ES-I3 (cell line): ENCODE measurements at regions not wholly inside any gene's neighbourhood (a gene's known extent, or its start where the extent isn't known, plus 50 kb on each side); places are given as distances from the start of the nearest gene placed in this dataset.

Source experiments
- H3K36me3 ChIP-seq: 2 replicates; pipeline ENCODE4 v1.6.1; 2013; ENCODE audit warnings: mild to moderate bottlenecking, low read length, control low read depth, moderate library complexity; ENCODE audit not compliant: insufficient read depth
- H3K4me1 ChIP-seq: 2 replicates; pipeline ENCODE4 v1.6.1; 2013; ENCODE audit warnings: mild to moderate bottlenecking, control low read depth, low read length; ENCODE audit not compliant: insufficient read depth
- H3K9ac ChIP-seq: 2 replicates; pipeline ENCODE4 v1.6.1; 2013; ENCODE audit warnings: low read depth, mild to moderate bottlenecking, low read length, moderate library complexity
- H3K9me3 ChIP-seq: 2 replicates; pipeline ENCODE4 v1.6.1; 2013; ENCODE audit warnings: mild to moderate bottlenecking, low read length, moderate library complexity; ENCODE audit not compliant: control insufficient read depth, insufficient read depth

DNA sequence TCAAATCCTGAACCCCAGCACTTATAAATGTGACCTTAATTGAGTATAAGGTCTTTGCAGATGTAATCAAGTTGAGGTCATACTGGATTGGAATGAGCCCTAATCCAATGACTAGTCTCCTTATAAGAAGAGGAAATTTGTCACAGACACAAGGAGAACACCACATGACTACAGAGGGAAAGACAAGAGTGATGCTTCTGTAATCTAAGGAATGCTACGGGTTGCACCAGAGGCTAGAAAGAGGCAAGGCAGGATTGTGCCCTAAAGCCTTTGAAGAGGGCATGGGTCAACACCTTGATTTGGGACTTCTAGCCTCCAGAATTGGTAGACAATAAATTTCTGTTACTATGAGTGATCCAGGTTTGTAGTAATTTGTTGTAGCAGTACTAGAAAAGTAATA lies 135.0 kb downstream of the FOXG1 start:
- no peaks in the 10 kb centered on the region for H3K9me3 ChIP-seq
- H3K4me1 ChIP-seq: no peaks in the 10 kb centered on the region
- no peak overlapping the region for H3K9ac ChIP-seq
- H3K36me3 ChIP-seq: no peaks in the 10 kb centered on the region

- Histone ChIP-seq H3K9me3 (no peaks in the 10 kb centered on the region), H3K36me3 (no peaks in the 10 kb centered on the region), H3K4me1 (no peaks in the 10 kb centered on the region), H3K9ac (no peak overlapping the region)
Observed at GRCh38 chr14:28902930-28903329, 136.3 kb downstream of the FOXG1 start.

GRCh38 chr14:28911521-28911920 lies 144.9 kb downstream of the FOXG1 start:
- Histone ChIP-seq H3K9ac (no peak overlapping the region), H3K4me1 (no peaks in the 10 kb centered on the region), H3K9me3 (no peaks in the 10 kb centered on the region), H3K36me3 (no peaks in the 10 kb centered on the region)

DNA sequence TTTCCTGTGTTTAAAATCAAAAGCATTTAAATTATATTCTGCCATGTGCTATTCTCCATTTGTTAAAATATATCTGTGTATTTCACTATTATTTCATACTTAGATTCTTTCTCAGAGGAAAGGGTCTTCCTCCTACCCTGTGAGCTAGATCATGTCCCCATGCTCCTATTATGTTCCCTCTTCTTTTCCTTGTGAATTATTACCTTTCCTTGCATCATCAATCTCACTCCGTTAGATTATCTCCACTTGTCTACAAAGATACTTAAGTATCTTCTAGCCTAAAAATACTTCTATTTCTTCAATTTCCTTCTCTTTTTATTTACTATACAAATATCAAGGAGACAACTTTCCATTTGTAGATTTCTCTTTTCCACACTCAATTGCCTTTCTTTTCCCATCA lies 146.5 kb downstream of the FOXG1 start:
- H3K4me1 ChIP-seq: no peaks in the 10 kb centered on the region
- H3K9me3 ChIP-seq: no peaks in the 10 kb centered on the region
- no peak overlapping the region for H3K9ac ChIP-seq
- no peaks in the 10 kb centered on the region for H3K36me3 ChIP-seq

DNA sequence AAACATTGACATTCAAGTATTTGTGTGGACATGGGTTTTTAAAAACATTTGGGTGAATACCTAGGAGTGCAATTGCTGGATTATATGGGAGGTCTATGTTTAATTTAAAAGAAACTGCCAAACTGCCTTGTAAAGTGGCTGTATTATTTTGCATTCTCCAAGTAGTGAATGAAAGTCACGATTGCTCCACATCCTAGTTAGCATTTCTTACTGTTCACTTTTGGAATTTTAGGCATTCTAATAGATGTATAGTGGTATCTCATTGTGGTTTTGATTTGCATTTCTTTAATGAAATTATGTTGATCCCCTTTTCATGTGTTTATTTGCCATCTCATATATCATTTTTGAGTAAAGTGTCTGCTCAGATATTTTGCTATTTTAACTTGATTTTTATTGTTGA lies 159.5 kb downstream of the FOXG1 start:
- Histone ChIP-seq H3K36me3 (no peaks in the 10 kb centered on the region), H3K9ac (no peak overlapping the region), H3K4me1 (no peaks in the 10 kb centered on the region), H3K9me3 (no peaks in the 10 kb centered on the region)

GRCh38 chr14:28931999-28932398 lies 165.4 kb downstream of the FOXG1 start:
- Histone ChIP-seq H3K4me1 (no peaks in the 10 kb centered on the region), H3K9me3 (no peaks in the 10 kb centered on the region), H3K9ac (no peak overlapping the region), H3K36me3 (no peaks in the 10 kb centered on the region)

DNA sequence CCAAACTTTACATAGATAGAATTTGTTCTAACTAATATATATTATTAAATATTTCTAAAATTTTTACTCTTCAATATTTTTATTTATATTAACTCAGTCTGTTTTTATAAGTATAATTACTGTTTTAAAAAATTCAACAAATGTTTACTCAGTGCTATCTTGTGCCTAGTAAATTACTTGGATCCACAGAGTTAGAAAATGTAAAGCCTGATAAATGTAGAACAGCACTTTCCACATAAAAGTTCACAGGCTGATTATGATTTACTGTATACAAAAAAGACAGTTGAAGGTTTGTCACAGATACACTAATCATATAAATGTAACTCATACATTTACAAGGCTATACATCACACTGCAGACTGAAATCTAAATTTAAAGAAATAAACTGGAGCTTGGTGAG lies 170.0 kb downstream of the FOXG1 start:
- H3K36me3 ChIP-seq: no peaks in the 10 kb centered on the region
- no peak overlapping the region for H3K9ac ChIP-seq
- no peaks in the 10 kb centered on the region for H3K9me3 ChIP-seq

GRCh38 chr14:28941758-28942157 lies 175.2 kb downstream of the FOXG1 start:
- Histone ChIP-seq H3K9me3 (no peaks in the 10 kb centered on the region), H3K36me3 (no peaks in the 10 kb centered on the region), H3K4me1 (no peaks in the 10 kb centered on the region), H3K9ac (no peak overlapping the region)

More for the DNA sequence above, 170.0 kb downstream of the FOXG1 start:
- H3K4me1 ChIP-seq: no peaks in the 10 kb centered on the region

- no peaks in the 10 kb centered on the region for H3K36me3 ChIP-seq
- no peak overlapping the region for H3K9ac ChIP-seq
- no peaks in the 10 kb centered on the region for H3K4me1 ChIP-seq
- H3K9me3 ChIP-seq: no peaks in the 10 kb centered on the region
Observed at GRCh38 chr14:28944605-28945004, 178.0 kb downstream of the FOXG1 start.

GRCh38 chr14:28946267-28946666 lies 179.7 kb downstream of the FOXG1 start:
- H3K4me1 ChIP-seq: no peaks in the 10 kb centered on the region
- H3K36me3 ChIP-seq: no peaks in the 10 kb centered on the region
- no peaks in the 10 kb centered on the region for H3K9me3 ChIP-seq
- no peak overlapping the region for H3K9ac ChIP-seq

DNA sequence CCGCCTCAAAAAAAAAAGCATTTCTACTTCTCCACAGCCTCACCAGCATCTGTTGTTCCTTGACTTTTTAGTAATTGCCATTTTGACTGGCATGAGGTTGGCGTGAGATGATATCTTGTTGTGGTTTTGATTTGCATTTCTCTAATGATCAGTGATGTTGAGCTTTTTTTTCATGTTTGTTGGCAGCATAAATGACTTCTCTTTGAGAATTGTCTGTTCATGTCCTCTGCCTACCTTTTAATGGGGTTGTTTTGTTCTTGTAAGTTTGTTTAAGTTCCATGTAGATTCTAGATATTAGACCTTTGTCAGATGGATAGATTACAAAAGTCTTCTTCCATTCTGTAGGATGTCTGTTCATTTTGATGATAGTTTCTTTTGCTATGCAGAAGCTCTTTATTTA lies 182.9 kb downstream of the FOXG1 start:
- Histone ChIP-seq H3K4me1 (no peaks in the 10 kb centered on the region), H3K9me3 (no peaks in the 10 kb centered on the region)

DNA sequence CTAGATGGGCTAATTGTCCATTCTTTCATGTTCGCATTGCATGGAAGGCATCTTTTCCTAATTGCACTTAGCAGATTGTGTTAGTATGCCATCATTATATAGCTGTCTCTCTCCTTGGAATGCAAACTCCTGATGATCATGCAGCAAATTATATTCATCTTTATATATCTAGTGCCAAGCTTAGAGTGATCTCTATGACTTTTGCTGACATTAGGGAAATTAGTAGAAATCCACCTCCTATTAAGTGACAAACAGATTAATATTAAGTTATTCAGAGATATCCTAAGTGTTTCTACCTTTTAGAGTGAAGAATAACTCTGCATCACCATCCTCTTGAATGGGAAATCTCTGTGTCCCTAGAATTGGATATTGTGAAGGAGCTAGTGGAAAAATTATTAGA lies 185.6 kb downstream of the FOXG1 start:
- Histone ChIP-seq H3K9me3 (no peaks in the 10 kb centered on the region), H3K9ac (no peak overlapping the region), H3K4me1 (no peaks in the 10 kb centered on the region), H3K36me3 (no peaks in the 10 kb centered on the region)

More for the DNA sequence above, 182.9 kb downstream of the FOXG1 start:
- H3K9ac ChIP-seq: no peak overlapping the region
- no peaks in the 10 kb centered on the region for H3K36me3 ChIP-seq

DNA sequence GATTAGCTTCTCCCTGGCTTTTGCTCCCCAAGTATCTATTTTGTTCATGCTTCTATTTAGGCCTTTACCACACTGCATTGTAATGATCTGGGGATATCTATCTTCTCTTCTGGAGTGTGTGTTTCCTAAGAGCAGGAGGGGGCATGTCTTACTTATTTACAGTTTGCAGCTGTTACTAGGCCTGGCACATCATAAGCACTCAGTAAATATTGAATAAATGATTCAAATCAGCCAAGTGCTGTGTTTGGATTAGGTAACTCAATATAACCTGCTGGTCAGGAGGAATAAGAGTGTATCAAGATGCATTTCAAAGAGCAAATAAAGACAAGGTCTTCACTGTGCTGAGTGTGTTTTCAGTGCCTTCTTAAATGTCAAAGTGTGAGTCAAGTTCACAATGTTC lies 186.1 kb downstream of the FOXG1 start:
- no peaks in the 10 kb centered on the region for H3K4me1 ChIP-seq
- no peak overlapping the region for H3K9ac ChIP-seq
- H3K36me3 ChIP-seq: no peaks in the 10 kb centered on the region
- H3K9me3 ChIP-seq: no peaks in the 10 kb centered on the region

- no peaks in the 10 kb centered on the region for H3K9me3 ChIP-seq
- H3K9ac ChIP-seq: no peak overlapping the region
- H3K36me3 ChIP-seq: no peaks in the 10 kb centered on the region
- H3K4me1 ChIP-seq: no peaks in the 10 kb centered on the region
Observed at GRCh38 chr14:28953973-28954372, 187.4 kb downstream of the FOXG1 start.

DNA sequence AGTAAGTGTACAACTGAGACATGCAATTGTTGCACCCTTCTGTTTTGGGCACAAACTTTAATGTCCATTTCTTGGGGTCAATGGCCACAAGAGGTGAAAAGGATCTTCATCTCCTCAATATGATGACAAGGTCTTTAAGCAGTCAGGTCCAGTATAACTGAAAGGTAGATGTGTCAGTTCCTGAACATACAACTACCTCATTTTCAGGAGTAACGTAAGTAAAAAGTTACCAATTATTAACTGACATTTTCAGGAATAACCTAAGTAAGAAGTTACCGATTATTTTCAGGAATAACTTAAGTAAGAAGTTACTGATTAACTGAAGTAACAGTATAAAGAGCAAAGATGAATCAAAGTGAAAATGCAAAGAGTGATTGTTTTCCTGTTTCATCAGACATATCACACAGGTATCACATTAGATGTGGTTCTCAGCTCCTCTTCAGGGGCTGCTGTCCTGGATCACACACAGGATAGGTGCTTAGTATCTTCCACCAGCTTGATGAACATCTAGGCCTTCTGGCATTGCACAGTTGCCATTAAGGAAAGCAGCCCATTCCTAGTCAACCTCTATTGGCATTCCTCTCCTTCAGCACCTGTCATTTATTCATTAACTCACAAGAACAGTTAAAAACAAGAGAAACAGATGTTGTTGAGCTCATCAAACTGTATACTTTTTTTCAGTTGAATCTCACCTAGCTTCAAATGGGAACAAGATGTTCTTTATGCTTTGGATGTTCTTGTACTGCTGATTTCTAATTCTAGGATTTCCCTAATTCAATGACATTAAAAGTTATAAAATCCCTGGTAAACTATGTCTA lies 200.0 kb downstream of the FOXG1 start:
- H3K36me3 ChIP-seq: no peaks in the 10 kb centered on the region
- no peak overlapping the region for H3K9ac ChIP-seq
- peaks cover 3% of the 10 kb centered on the region; the same call in 1 of the 2 replicates for H3K9me3 ChIP-seq
- no peaks in the 10 kb centered on the region for H3K4me1 ChIP-seq
